HG03097 (cell line): ENCODE measurements at regions not wholly inside any gene's neighbourhood (a gene's known extent, or its start where the extent isn't known, plus 50 kb on each side); places are given as distances from the start of the nearest gene placed in this dataset.

Experiments used
- ATAC-seq: cut with Tn5 transposase; IDR thresholded peaks from one replicate; pipeline ENCODE4 v1.9.1; 2021; ENCODE audit not compliant: unreplicated experiment, low FRiP score

GRCh38 chr3:25069970-25070369, 358.1 kb upstream of the RARB start:
- no peak for ATAC-seq

- ATAC-seq = no peak
These were observed 356.2 kb upstream of the RARB start for GRCh38 chr3:25071846-25072245.

GRCh38 chr3:25073423-25073822, 354.6 kb upstream of the RARB start:
- ATAC-seq = no peak

GRCh38 chr3:25074149-25074548, 353.9 kb upstream of the RARB start:
- no peak for ATAC-seq

GRCh38 chr3:25080461-25080860, 347.6 kb upstream of the RARB start:
- no peak for ATAC-seq

GRCh38 chr3:25084016-25084415, 344.0 kb upstream of the RARB start:
- no peak for ATAC-seq

GRCh38 chr3:25086721-25087120, 341.3 kb upstream of the RARB start:
- ATAC-seq = no peak

GRCh38 chr3:25088284-25088683, 339.8 kb upstream of the RARB start:
- ATAC-seq = no peak

- no peak for ATAC-seq
These were observed 337.2 kb upstream of the RARB start for GRCh38 chr3:25090698-25091453.

GRCh38 chr3:25091934-25092333, 336.1 kb upstream of the RARB start:
- no peak for ATAC-seq

- ATAC-seq = no peak
These were observed 333.0 kb upstream of the RARB start for GRCh38 chr3:25094932-25095685.

GRCh38 chr3:25096536-25096935, 331.5 kb upstream of the RARB start:
- no peak for ATAC-seq

- ATAC-seq = no peak
These were observed 331.0 kb upstream of the RARB start for GRCh38 chr3:25097023-25097422.

GRCh38 chr3:25099666-25100065, 328.4 kb upstream of the RARB start:
- ATAC-seq = no peak

- ATAC-seq = no peak
These were observed 324.7 kb upstream of the RARB start for GRCh38 chr3:25103391-25103790.

GRCh38 chr3:25107918-25108617, 320.0 kb upstream of the RARB start:
- ATAC-seq = no peak

- no peak for ATAC-seq
These were observed 317.4 kb upstream of the RARB start for GRCh38 chr3:25110642-25111041.

GRCh38 chr3:25113891-25114290, 314.2 kb upstream of the RARB start:
- ATAC-seq = no peak

GRCh38 chr3:25114532-25114931, 313.5 kb upstream of the RARB start:
- no peak for ATAC-seq

GRCh38 chr3:25117005-25117593, 311.0 kb upstream of the RARB start:
- ATAC-seq = no peak

GRCh38 chr3:25119682-25120081, 308.4 kb upstream of the RARB start:
- ATAC-seq = no peak
